ENCODE measurements at regions not wholly inside any gene's neighbourhood (a gene's known extent, or its start where the extent isn't known, plus 50 kb on each side); places are given as distances from the start of the nearest gene placed in this dataset.
"Not testable (repeated sequence)": the region's sequence is repeated elsewhere in the genome, so short reads cannot be mapped to it uniquely, and the experiment has no call there.

DNA sequence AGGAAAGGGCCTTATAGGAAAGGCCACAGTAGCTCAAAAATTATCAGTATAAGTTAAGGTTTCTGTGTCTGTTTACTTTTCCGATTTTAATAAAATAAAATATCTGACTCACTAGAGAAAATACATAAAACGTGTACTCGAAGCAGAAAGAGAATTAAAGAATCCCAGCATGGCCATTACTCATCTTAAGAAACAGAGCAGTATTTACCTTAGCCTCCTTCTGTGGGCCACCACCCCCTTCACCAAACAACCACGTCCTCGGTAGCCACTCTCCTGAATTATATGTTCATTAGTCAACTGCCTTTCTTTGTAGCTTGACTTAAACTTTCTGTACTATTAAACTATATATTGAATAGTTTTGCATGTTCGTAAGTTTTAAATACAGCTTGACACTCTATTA is 72.2 kb upstream of the SPTLC3 start:
- no peaks in the 10 kb centered on the region for H3K36me3 ChIP-seq (ENCODE audit: control insufficient read depth in 4 of 4, insufficient read depth in 4 of 4, low read length in 3 of 4)
- no peaks in the 10 kb centered on the region for H3K4me1 ChIP-seq (ENCODE audit: control extremely low read depth in 1 of 4, control insufficient read depth in 4 of 4, insufficient read depth in 4 of 4, low read length in 3 of 4)
- H3K9me3 ChIP-seq (ENCODE audit: control extremely low read depth in 1 of 5, control insufficient read depth in 4 of 5, insufficient read depth in 2 of 5, low read depth in 1 of 5, low read length in 4 of 5): no peaks in the 10 kb centered on the region
- no peak overlapping the region for H3K4me3 ChIP-seq (ENCODE audit: control insufficient read depth in 1 of 7, extremely low read depth in 1 of 7, insufficient read depth in 4 of 7, low read depth in 2 of 7, low read length in 6 of 7)
- CTCF ChIA-PET: interaction anchor here (0.9 to 1.6 kb wide), 6 partner anchors 10 to 31 kb away, joined by 3 to 6 read pairs (median 4); no protein-coding TSS in a partner anchor
- WGBS (ENCODE audit: insufficient coverage): no CpG with 5 or more reads among the region's 6 CpGs
- POLR2A ChIA-PET: no interaction called here
- H3K27ac ChIP-seq (ENCODE audit: insufficient read depth in 1 of 2, low read depth in 1 of 2, low read length in 2 of 2, poor library complexity in 1 of 2, severe bottlenecking in 2 of 2): no peak overlapping the region
- peaks cover 0 to 3% (median 0%) of the 10 kb centered on the region in 5 experiments for H3K27me3 ChIP-seq (replicated peaks in 2 of 5; ENCODE audit: control insufficient read depth in 4 of 5, insufficient read depth in 5 of 5, low read length in 4 of 5)
- DNase-seq: no peak

DNA sequence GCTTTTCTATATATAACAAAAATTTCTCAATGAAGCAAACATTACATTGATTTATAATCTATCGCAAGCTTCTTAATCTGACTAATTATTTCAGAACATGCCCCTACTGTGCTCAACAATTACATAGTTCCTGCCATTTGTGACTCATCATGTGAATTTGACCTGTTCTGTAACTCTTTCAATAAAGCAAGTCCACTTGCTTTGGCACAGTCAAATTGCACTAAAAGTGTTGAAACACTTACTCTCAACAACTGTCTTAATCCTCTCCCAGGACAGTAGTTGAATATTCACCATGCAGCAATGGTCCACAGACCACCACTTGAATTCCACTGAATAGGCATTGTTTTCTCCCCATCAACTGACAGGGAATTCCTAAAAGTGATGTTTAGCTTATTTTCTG is 67.7 kb upstream of the SPTLC3 start:
- no peaks in the 10 kb centered on the region for H3K9me3 ChIP-seq (ENCODE audit: control extremely low read depth in 1 of 5, control insufficient read depth in 4 of 5, insufficient read depth in 2 of 5, low read depth in 1 of 5, low read length in 4 of 5)
- POLR2A ChIA-PET: no interaction called here
- DNase-seq: no peak

DNA sequence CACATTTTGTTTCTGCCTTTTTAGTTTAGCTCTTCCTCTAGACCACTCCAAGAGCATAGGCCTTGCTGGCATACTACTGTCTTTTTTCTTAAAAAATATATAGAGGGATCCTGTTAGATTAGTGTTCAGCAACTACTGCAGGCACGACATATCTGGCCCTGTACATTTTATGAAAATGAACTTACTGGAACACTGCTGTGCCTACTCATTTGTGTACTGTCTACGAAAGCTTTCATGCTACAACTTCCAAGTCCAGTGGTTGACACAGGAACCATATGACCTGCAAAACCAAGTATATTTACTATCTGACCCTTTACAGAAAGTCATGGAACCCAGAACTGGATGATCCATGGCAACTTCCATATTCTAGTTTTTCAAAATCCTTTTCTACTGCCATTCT is 66.6 kb upstream of the SPTLC3 start:
- CTCF ChIA-PET: no interaction called here
- H3K36me3 ChIP-seq (ENCODE audit: control insufficient read depth in 4 of 4, insufficient read depth in 4 of 4, low read length in 3 of 4): no peaks in the 10 kb centered on the region
- H3K27me3 ChIP-seq (replicated peaks in 2 of 5; ENCODE audit: control insufficient read depth in 4 of 5, insufficient read depth in 5 of 5, low read length in 4 of 5): no peaks in the 10 kb centered on the region
- DNase-seq: no peak
- H3K9me3 ChIP-seq (ENCODE audit: control extremely low read depth in 1 of 5, control insufficient read depth in 4 of 5, insufficient read depth in 2 of 5, low read depth in 1 of 5, low read length in 4 of 5): no peaks in the 10 kb centered on the region
- no peak overlapping the region for H3K4me3 ChIP-seq (ENCODE audit: control insufficient read depth in 1 of 7, extremely low read depth in 1 of 7, insufficient read depth in 4 of 7, low read depth in 2 of 7, low read length in 6 of 7)
- POLR2A ChIA-PET: no interaction called here
- H3K27ac ChIP-seq (ENCODE audit: insufficient read depth in 1 of 2, low read depth in 1 of 2, low read length in 2 of 2, poor library complexity in 1 of 2, severe bottlenecking in 2 of 2): no peak overlapping the region
- no peaks in the 10 kb centered on the region for H3K4me1 ChIP-seq (ENCODE audit: control extremely low read depth in 1 of 4, control insufficient read depth in 4 of 4, insufficient read depth in 4 of 4, low read length in 3 of 4)
- WGBS (ENCODE audit: insufficient coverage): 96% methylated on average over 2 of the region's 2 CpGs

More for the DNA sequence above, 67.7 kb upstream of the SPTLC3 start:
- Histone ChIP-seq H3K4me1 (ENCODE audit: control extremely low read depth in 1 of 4, control insufficient read depth in 4 of 4, insufficient read depth in 4 of 4, low read length in 3 of 4) (no peaks in the 10 kb centered on the region), H3K4me3 (ENCODE audit: control insufficient read depth in 1 of 7, extremely low read depth in 1 of 7, insufficient read depth in 4 of 7, low read depth in 2 of 7, low read length in 6 of 7) (no peak overlapping the region), H3K27ac (ENCODE audit: insufficient read depth in 1 of 2, low read depth in 1 of 2, low read length in 2 of 2, poor library complexity in 1 of 2, severe bottlenecking in 2 of 2) (no peak overlapping the region), H3K27me3 (replicated peaks in 2 of 5; ENCODE audit: control insufficient read depth in 4 of 5, insufficient read depth in 5 of 5, low read length in 4 of 5) (no peaks in the 10 kb centered on the region), H3K36me3 (ENCODE audit: control insufficient read depth in 4 of 4, insufficient read depth in 4 of 4, low read length in 3 of 4) (no peaks in the 10 kb centered on the region)
- 89% methylated on average over 1 of the region's 1 CpG for WGBS (ENCODE audit: insufficient coverage)
- CTCF ChIA-PET: no interaction called here

DNA sequence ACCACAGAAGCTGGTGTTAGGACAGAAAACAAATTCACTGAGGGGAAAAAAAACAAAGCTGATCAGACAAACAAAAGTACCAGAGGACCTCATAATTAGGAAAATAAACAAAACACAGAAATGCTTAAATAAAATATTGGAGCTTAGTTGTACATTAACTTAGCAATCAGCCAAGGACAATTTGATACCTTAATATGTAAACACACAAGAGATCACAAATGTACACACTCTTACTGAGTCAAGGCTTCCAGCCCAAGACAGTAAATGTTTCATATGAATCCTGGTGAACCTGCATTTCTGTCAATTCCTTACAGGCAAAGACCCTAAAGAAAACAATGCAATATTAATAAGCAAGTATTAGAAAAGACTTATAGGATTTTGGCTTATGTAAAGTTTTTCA is 62.0 kb upstream of the SPTLC3 start:
- Histone ChIP-seq H3K36me3 (ENCODE audit: control insufficient read depth in 4 of 4, insufficient read depth in 4 of 4, low read length in 3 of 4) (no peaks in the 10 kb centered on the region), H3K27ac (ENCODE audit: insufficient read depth in 1 of 2, low read depth in 1 of 2, low read length in 2 of 2, poor library complexity in 1 of 2, severe bottlenecking in 2 of 2) (no peak overlapping the region), H3K4me1 (ENCODE audit: control extremely low read depth in 1 of 4, control insufficient read depth in 4 of 4, insufficient read depth in 4 of 4, low read length in 3 of 4) (no peaks in the 10 kb centered on the region), H3K27me3 (replicated peaks in 2 of 5; ENCODE audit: control insufficient read depth in 4 of 5, insufficient read depth in 5 of 5, low read length in 4 of 5) (no peaks in the 10 kb centered on the region), H3K9me3 (ENCODE audit: control extremely low read depth in 1 of 5, control insufficient read depth in 4 of 5, insufficient read depth in 2 of 5, low read depth in 1 of 5, low read length in 4 of 5) (no peaks in the 10 kb centered on the region), H3K4me3 (ENCODE audit: control insufficient read depth in 1 of 7, extremely low read depth in 1 of 7, insufficient read depth in 4 of 7, low read depth in 2 of 7, low read length in 6 of 7) (no peak overlapping the region)
- ChIA-PET CTCF (no interaction called here), POLR2A (no interaction called here)
- DNase-seq: no peak

DNA sequence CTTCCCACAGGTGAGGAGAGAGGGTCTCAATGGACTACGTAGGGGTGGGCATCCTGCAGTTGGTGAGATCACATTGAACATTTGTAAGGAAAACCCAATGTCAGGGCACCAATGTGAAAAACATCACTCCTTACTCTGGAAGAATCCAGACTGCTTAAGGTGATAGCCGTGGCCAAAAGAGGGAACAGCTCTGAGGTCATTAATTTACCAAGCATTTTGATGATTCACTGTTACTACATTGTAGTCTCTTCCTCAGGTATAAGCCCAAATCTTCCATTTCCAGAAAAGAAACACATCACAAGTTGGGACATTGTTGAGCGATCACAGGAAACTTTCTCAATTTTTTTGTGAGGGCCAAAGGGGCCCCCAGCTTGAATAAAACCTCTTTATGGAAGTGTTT is 61.1 kb upstream of the SPTLC3 start:
- H3K27me3 ChIP-seq (replicated peaks in 2 of 5; ENCODE audit: control insufficient read depth in 4 of 5, insufficient read depth in 5 of 5, low read length in 4 of 5): no peaks in the 10 kb centered on the region
- H3K9me3 ChIP-seq (ENCODE audit: control extremely low read depth in 1 of 5, control insufficient read depth in 4 of 5, insufficient read depth in 2 of 5, low read depth in 1 of 5, low read length in 4 of 5): no peaks in the 10 kb centered on the region
- DNase-seq: no peak
- WGBS (ENCODE audit: insufficient coverage): 94% methylated on average over 2 of the region's 3 CpGs
- H3K36me3 ChIP-seq (ENCODE audit: control insufficient read depth in 4 of 4, insufficient read depth in 4 of 4, low read length in 3 of 4): no peaks in the 10 kb centered on the region
- ChIA-PET POLR2A (no interaction called here), CTCF (no interaction called here)
- no peaks in the 10 kb centered on the region for H3K4me1 ChIP-seq (ENCODE audit: control extremely low read depth in 1 of 4, control insufficient read depth in 4 of 4, insufficient read depth in 4 of 4, low read length in 3 of 4)
- no peak overlapping the region for H3K4me3 ChIP-seq (ENCODE audit: control insufficient read depth in 1 of 7, extremely low read depth in 1 of 7, insufficient read depth in 4 of 7, low read depth in 2 of 7, low read length in 6 of 7)
- no peak overlapping the region for H3K27ac ChIP-seq (ENCODE audit: insufficient read depth in 1 of 2, low read depth in 1 of 2, low read length in 2 of 2, poor library complexity in 1 of 2, severe bottlenecking in 2 of 2)

DNA sequence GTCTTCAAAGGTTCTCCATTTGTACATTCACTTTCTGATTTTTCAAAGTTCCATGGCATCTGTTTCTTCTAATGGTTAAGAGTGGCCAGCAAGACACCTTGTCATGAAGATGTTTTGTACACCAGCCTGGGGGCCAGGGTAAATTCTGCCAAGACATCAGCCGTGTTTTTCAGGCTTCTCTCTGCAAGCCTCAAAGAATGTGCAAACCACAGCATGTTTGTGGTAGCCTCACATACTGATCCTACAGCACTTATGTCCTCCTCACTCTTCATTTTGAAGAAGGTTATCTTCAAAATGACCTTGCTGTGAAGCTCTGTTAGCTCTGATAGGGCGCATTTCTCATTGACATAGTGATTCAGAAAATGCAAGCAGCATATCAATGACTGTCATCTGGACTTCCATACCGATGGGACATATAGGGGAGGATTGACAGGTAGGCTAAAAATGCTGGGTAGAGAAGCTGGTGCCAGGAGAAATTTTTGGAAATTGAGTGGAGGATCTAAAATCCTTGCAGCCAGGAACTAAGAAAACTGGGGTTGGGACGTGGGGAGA is 59.3 kb upstream of the SPTLC3 start:
- Histone ChIP-seq H3K27me3 (replicated peaks in 2 of 5; ENCODE audit: control insufficient read depth in 4 of 5, insufficient read depth in 5 of 5, low read length in 4 of 5) (no peaks in the 10 kb centered on the region), H3K4me1 (ENCODE audit: control extremely low read depth in 1 of 4, control insufficient read depth in 4 of 4, insufficient read depth in 4 of 4, low read length in 3 of 4) (no peaks in the 10 kb centered on the region), H3K9me3 (ENCODE audit: control extremely low read depth in 1 of 5, control insufficient read depth in 4 of 5, insufficient read depth in 2 of 5, low read depth in 1 of 5, low read length in 4 of 5) (no peaks in the 10 kb centered on the region), H3K36me3 (ENCODE audit: control insufficient read depth in 4 of 4, insufficient read depth in 4 of 4, low read length in 3 of 4) (no peaks in the 10 kb centered on the region), H3K27ac (ENCODE audit: insufficient read depth in 1 of 2, low read depth in 1 of 2, low read length in 2 of 2, poor library complexity in 1 of 2, severe bottlenecking in 2 of 2) (no peak overlapping the region), H3K4me3 (ENCODE audit: control insufficient read depth in 1 of 7, extremely low read depth in 1 of 7, insufficient read depth in 4 of 7, low read depth in 2 of 7, low read length in 6 of 7) (no peak overlapping the region)
- no peak for DNase-seq
- WGBS (ENCODE audit: insufficient coverage): 97% methylated on average over 4 of the region's 4 CpGs
- CTCF ChIA-PET: no interaction called here
- POLR2A ChIA-PET: no interaction called here

DNA sequence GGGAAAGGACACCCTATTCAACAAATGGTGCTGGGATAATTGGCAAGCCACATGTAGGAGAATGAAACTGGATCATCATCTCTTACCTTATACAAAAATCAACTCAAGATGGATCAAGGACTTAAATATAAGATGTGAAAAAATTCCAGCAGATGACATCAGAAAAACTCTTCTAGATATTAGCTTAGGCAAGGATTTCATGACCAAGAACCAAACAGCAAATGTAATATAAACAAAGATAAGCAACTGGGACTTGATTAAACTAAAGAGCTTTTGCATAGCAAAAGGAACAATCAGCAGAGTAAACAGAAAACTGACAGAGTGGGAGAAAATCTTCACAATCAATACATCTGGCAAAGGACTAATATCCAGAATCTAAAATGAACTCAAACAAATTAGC is 54.5 kb upstream of the SPTLC3 start:
- DNase-seq; H3K9me3 ChIP-seq (ENCODE audit: control extremely low read depth in 1 of 5, control insufficient read depth in 4 of 5, insufficient read depth in 2 of 5, low read depth in 1 of 5, low read length in 4 of 5); H3K4me1 ChIP-seq (ENCODE audit: control extremely low read depth in 1 of 4, control insufficient read depth in 4 of 4, insufficient read depth in 4 of 4, low read length in 3 of 4); H3K4me3 ChIP-seq (ENCODE audit: control insufficient read depth in 1 of 7, extremely low read depth in 1 of 7, insufficient read depth in 4 of 7, low read depth in 2 of 7, low read length in 6 of 7); POLR2A ChIA-PET; H3K27ac ChIP-seq (ENCODE audit: insufficient read depth in 1 of 2, low read depth in 1 of 2, low read length in 2 of 2, poor library complexity in 1 of 2, severe bottlenecking in 2 of 2); H3K27me3 ChIP-seq (replicated peaks in 2 of 5; ENCODE audit: control insufficient read depth in 4 of 5, insufficient read depth in 5 of 5, low read length in 4 of 5); H3K36me3 ChIP-seq (ENCODE audit: control insufficient read depth in 4 of 4, insufficient read depth in 4 of 4, low read length in 3 of 4): not testable (repeated sequence)
- CTCF ChIA-PET: interaction anchor here (3.1 kb wide), 1 partner anchor 12 kb away, joined by 15 read pairs; no protein-coding TSS in a partner anchor
